ENCODE measurements at regions not wholly inside any gene's neighbourhood (a gene's known extent, or its start where the extent isn't known, plus 50 kb on each side); places are given as distances from the start of the nearest gene placed in this dataset.

DNA sequence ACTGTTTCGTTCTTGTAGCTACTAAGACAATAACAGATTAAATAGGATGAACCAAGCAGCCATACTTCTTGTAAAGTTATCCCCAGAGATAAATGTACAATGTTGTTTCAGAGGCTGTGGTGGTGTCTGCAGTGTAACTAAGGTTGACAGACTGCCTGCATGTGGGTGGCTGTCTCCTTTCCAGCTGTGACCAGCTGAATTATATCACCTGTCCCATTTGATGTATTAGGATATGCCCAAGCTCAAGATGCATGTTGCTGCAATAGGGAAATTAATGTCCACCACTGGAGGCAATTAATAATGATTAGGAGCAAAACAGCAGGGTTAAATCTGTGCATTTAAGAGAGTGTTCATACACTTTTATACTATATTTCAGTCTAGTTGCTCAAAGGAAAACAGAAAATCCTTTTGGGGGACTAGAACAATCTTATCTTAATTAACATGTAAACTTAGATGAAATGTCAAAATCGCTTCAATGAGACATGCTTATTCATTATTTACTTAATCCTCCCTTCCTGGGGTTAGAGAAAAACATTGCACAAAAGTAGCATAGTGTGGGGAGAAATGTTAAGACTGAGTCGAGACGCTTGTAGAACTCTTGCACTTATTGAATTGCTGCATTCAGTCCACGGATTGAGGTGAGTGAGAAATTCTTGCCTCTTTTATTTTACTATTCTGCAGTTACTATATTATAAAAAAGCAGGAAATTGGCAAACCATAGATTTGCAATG, 269.0 kb downstream of the SNX10 start:
- intact Hi-C loops (cut with DNase I, micrococcal nuclease), result no loop called here
- no peaks in the 10 kb centered on the region for H3K9me3 ChIP-seq
- no peak for ATAC-seq
- DNase-seq, result no peak
- TF ChIP-seq, protein P1, sequence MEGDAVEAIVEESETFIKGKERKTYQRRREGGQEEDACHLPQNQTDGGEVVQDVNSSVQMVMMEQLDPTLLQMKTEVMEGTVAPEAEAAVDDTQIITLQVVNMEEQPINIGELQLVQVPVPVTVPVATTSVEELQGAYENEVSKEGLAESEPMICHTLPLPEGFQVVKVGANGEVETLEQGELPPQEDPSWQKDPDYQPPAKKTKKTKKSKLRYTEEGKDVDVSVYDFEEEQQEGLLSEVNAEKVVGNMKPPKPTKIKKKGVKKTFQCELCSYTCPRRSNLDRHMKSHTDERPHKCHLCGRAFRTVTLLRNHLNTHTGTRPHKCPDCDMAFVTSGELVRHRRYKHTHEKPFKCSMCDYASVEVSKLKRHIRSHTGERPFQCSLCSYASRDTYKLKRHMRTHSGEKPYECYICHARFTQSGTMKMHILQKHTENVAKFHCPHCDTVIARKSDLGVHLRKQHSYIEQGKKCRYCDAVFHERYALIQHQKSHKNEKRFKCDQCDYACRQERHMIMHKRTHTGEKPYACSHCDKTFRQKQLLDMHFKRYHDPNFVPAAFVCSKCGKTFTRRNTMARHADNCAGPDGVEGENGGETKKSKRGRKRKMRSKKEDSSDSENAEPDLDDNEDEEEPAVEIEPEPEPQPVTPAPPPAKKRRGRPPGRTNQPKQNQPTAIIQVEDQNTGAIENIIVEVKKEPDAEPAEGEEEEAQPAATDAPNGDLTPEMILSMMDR (IDR thresholded peaks at IDR 0.05), result no peak
- H3K36me3 ChIP-seq (ENCODE audit: low read depth), result no peaks in the 10 kb centered on the region
- no peak overlapping the region for H3K4me3 ChIP-seq
- H3K4me1 ChIP-seq (ENCODE audit: low read depth), result no peaks in the 10 kb centered on the region

DNA sequence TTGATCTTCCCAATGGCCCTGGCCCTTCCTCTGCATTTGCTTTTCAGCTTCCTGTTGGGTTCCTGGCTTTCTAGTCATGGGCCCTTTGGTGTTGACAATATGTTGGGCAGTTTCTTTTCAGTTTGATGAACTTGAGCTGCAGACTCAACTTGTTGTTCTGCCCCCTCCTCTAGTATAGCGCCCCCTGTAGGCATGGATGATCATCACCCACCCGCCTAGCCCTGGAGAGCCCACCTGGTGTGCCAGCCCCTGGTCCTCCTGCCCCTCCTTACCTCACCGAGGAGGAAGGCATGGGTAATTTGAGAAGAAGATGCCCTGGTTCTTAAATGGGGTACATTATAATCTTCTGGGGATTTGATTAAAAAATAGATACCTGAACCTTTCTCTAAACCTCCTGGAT, 271.2 kb downstream of the SNX10 start:
- Histone ChIP-seq H3K9me3 (no peaks in the 10 kb centered on the region), H3K4me3 (no peak overlapping the region), H3K36me3 (ENCODE audit: low read depth) (no peaks in the 10 kb centered on the region), H3K4me1 (ENCODE audit: low read depth) (no peaks in the 10 kb centered on the region)
- TF ChIP-seq, protein P1 (IDR thresholded peaks at IDR 0.05), result no peak
- ATAC-seq (no peak), DNase-seq (no peak)
- intact Hi-C loops (cut with DNase I, micrococcal nuclease), result no loop called here

DNA sequence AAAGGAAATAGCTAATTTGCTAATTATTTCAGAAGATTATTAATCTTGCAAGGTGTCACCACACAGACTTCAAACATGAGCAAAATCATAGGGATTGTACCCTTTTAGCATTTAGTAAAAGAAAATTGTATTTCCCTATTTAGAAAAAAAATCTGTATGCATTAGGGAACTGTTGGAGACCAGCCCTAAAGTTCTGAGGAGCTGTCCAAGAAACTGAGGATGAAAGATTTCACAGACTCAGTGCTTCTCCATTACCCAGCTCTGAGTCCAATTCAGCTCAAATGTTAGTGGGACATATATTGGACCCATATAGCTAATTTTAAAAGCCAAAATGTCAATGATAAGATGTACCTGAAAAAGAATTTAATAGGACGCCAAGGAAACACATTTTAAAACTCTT, 271.7 kb downstream of the SNX10 start:
- TF ChIP-seq, protein P1 (IDR thresholded peaks at IDR 0.05), result no peak
- H3K36me3 ChIP-seq (ENCODE audit: low read depth), result no peaks in the 10 kb centered on the region
- H3K9me3 ChIP-seq, result no peaks in the 10 kb centered on the region
- ATAC-seq (no peak), DNase-seq (no peak)
- H3K4me1 ChIP-seq (ENCODE audit: low read depth), result no peaks in the 10 kb centered on the region
- intact Hi-C loops (cut with DNase I, micrococcal nuclease), result no loop called here
- no peak overlapping the region for H3K4me3 ChIP-seq

DNA sequence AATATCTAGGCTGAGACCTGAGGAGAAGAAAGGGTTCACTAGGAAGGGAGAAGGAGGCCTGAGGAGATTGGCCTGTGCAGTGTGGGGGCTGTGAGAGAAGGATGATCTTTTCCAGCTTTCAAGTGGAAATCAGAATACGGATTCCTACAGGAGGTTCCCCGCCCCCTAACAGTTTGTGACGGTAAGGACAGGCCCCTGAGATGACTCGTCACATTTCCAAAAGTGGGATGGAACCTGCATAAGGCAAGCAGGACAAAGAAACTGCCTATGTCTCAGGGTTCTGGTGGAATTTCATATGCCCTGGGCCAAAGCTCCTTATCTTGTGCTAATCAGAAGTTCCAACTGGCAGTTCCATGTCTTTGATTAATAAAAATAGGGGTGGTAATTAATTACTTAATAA, 275.6 kb downstream of the SNX10 start:
- ATAC-seq (no peak), DNase-seq (no peak)
- intact Hi-C loops (cut with DNase I, micrococcal nuclease), result no loop called here

DNA sequence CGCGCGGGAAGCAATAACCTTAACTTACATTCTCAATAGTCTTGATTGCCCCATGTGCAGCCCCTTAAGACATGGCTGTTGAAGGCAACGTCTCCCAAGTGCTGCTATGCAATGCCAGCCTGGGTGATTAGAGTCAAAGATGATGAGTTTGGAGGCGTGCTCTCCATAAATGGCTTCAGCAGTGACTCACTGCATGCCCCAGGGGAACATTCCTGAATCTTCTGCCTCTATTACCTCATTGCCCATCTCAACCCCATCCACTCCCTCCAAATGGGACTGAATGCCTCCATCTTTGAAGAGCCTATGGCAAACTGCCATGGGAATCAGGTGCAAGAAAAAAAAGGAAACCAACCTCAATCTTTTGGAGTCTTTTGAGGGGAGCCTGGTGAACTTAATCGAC, 282.8 kb downstream of the SNX10 start:
- intact Hi-C loops (cut with DNase I, micrococcal nuclease), result no loop called here

More for the DNA sequence above, 275.6 kb downstream of the SNX10 start:
- no peaks in the 10 kb centered on the region for H3K4me1 ChIP-seq (ENCODE audit: low read depth)
- H3K9me3 ChIP-seq, result no peaks in the 10 kb centered on the region
- TF ChIP-seq, protein P1 (IDR thresholded peaks at IDR 0.05), result no peak
- H3K4me3 ChIP-seq, result no peak overlapping the region
- H3K36me3 ChIP-seq (ENCODE audit: low read depth), result no peaks in the 10 kb centered on the region

More for the DNA sequence above, 282.8 kb downstream of the SNX10 start:
- Histone ChIP-seq H3K4me1 (ENCODE audit: low read depth) (no peaks in the 10 kb centered on the region), H3K4me3 (no peak overlapping the region), H3K9me3 (no peaks in the 10 kb centered on the region), H3K36me3 (ENCODE audit: low read depth) (no peaks in the 10 kb centered on the region)
- DNase-seq (no peak), ATAC-seq (no peak)
- TF ChIP-seq, protein P1 (IDR thresholded peaks at IDR 0.05), result no peak
